MM.1S (cell line): ENCODE measurements at regions not wholly inside any gene's neighbourhood (a gene's known extent, or its start where the extent isn't known, plus 50 kb on each side); places are given as distances from the start of the nearest gene placed in this dataset.

Experiments
- DNase-seq: peaks from one replicate; pipeline ENCODE4 v3.0.0-alpha.2; 2015
- H2AFZ ChIP-seq: fragments of 300-600 bp; sonication (generic); 2 replicates; pipeline ENCODE4 v1.6.0; 2016; ENCODE audit warnings: antibody characterized with exemption, low read length
- H3F3A ChIP-seq: fragments of 300-600 bp; sonication (generic); 2 replicates; pipeline ENCODE4 v1.6.1; 2016; ENCODE audit warnings: mild to moderate bottlenecking, antibody characterized with exemption, low read length, moderate library complexity, mixed read lengths; ENCODE audit not compliant: insufficient read depth
- H3K27ac ChIP-seq: fragments of 300-600 bp; sonication (generic); 2 replicates; pipeline ENCODE4 v1.5.1; 2016; ENCODE audit warnings: mild to moderate bottlenecking, low read length
- H3K27me3 ChIP-seq: fragments of 300-600 bp; sonication (generic); replicated peaks from 2 replicates; pipeline ENCODE4 v1.6.0; 2016; ENCODE audit warnings: low read length; ENCODE audit not compliant: insufficient read depth
- H3K36me3 ChIP-seq: fragments of 300-600 bp; sonication (generic); replicated peaks from 2 replicates; pipeline ENCODE4 v1.6.1; 2016; ENCODE audit warnings: mild to moderate bottlenecking, low read length, mixed read lengths; ENCODE audit not compliant: insufficient read depth
- H3K4me1 ChIP-seq: fragments of 300-600 bp; sonication (generic); 2 replicates; pipeline ENCODE4 v1.6.1; 2016; ENCODE audit warnings: low read length, mixed read lengths
- H3K4me2 ChIP-seq: fragments of 300-600 bp; sonication (generic); 2 replicates; pipeline ENCODE4 v1.6.0; 2016; ENCODE audit warnings: low read depth, low read length
- H3K4me3 ChIP-seq: fragments of 300-600 bp; sonication (generic); 2 replicates; pipeline ENCODE4 v1.5.1; 2016; ENCODE audit warnings: low read length, mixed read lengths
- H3K79me2 ChIP-seq: fragments of 300-600 bp; sonication (generic); 2 replicates; pipeline ENCODE4 v1.6.1; 2016; ENCODE audit warnings: mixed run types, low read length, mixed read lengths
- H3K9ac ChIP-seq: fragments of 300-600 bp; sonication (generic); 2 replicates; pipeline ENCODE4 v1.6.1; 2016; ENCODE audit warnings: low read length, mixed read lengths
- H3K9me2 ChIP-seq: fragments of 300-600 bp; sonication (generic); replicated peaks from 2 replicates; pipeline ENCODE4 v1.6.1; 2016; ENCODE audit warnings: mild to moderate bottlenecking, low read length, mixed read lengths; ENCODE audit not compliant: insufficient read depth
- H3K9me3 ChIP-seq: fragments of 300-600 bp; sonication (generic); replicated peaks from 2 replicates; pipeline ENCODE4 v1.6.1; 2016; ENCODE audit warnings: mild to moderate bottlenecking, low read length, mixed read lengths; ENCODE audit not compliant: insufficient read depth
- H4K20me1 ChIP-seq: fragments of 300-600 bp; sonication (generic); 2 replicates; pipeline ENCODE4 v1.6.1; 2016; ENCODE audit warnings: mild to moderate bottlenecking, low read length, moderate library complexity, mixed read lengths; ENCODE audit not compliant: insufficient read depth
- EZH2 ChIP-seq: fragments of 300-600 bp; sonication (generic); optimal IDR thresholded peaks from 2 replicates; pipeline ENCODE3; 2017; ENCODE audit warnings: low read depth, mild to moderate bottlenecking, antibody characterized with exemption, low read length, mixed read lengths
- EZH2phosphoT487 ChIP-seq: fragments of 300-600 bp; sonication (generic); IDR thresholded peaks from 2 replicates; pipeline ENCODE4 v1.6.1; 2018; ENCODE audit warnings: antibody characterized with exemption, low read length
- TF ChIP-seq, protein P1 (sequence below): fragments of 300-600 bp; sonication (generic); IDR thresholded peaks from 2 replicates; pipeline ENCODE4 v1.5.1; 2016; ENCODE audit warnings: antibody characterized with exemption, low read length, mixed read lengths

DNA sequence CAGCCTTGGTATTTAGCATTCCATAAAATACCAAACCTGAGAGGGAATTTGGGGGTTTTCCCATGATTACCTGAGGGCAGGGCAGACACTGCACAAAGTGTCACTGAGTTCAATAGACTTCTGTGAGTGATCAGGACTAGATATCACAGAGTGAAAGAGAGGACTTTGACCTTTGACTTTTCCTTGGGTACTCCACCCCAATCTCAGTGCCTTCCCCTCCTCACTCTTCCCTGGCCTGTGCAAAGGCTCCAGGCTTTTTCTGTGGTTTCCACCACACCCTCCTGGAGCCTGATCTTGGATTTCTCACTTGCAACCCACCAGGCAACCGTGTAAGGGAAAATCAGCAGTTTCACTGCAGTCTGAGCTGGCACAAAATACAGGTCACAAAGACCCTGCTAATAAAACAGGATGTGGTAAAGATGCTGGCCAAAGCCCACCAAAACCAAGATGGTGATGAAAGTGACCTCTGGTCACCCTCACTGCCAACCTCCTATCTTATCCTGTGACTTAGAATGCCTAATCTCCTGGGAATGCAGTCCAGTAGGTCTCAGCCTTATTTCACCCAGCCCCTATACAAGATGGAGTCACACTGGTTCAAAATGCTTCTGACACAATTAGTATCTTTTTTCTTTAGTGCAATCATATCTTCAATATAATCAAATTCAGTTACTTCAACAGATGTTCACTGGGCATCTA, 64.0 kb downstream of the BOD1L2 start:
- DNase-seq = peak; percentile 11
- no peaks in the 10 kb centered on the region for H3K79me2 ChIP-seq
- H3K4me1 ChIP-seq = peaks cover 36% of the 10 kb centered on the region
- no peaks in the 10 kb centered on the region for H3K27me3 ChIP-seq
- H3K9ac ChIP-seq = peak overlapping the region; percentile 66
- H3K36me3 ChIP-seq = no peaks in the 10 kb centered on the region
- peak overlapping the region; percentile 61 for H3K4me3 ChIP-seq
- H4K20me1 ChIP-seq = no peaks in the 10 kb centered on the region
- no peaks in the 10 kb centered on the region for H3K9me3 ChIP-seq
- H3K27ac ChIP-seq = peak overlapping the region; percentile 89
- peaks cover 24% of the 10 kb centered on the region for H3F3A ChIP-seq
- H3K4me2 ChIP-seq = peak overlapping the region; percentile 98
- H2AFZ ChIP-seq = peak overlapping the region; percentile 32
- TF ChIP-seq EZH2phosphoT487 (no peak), EZH2 (no peak)
- TF ChIP-seq, protein P1, sequence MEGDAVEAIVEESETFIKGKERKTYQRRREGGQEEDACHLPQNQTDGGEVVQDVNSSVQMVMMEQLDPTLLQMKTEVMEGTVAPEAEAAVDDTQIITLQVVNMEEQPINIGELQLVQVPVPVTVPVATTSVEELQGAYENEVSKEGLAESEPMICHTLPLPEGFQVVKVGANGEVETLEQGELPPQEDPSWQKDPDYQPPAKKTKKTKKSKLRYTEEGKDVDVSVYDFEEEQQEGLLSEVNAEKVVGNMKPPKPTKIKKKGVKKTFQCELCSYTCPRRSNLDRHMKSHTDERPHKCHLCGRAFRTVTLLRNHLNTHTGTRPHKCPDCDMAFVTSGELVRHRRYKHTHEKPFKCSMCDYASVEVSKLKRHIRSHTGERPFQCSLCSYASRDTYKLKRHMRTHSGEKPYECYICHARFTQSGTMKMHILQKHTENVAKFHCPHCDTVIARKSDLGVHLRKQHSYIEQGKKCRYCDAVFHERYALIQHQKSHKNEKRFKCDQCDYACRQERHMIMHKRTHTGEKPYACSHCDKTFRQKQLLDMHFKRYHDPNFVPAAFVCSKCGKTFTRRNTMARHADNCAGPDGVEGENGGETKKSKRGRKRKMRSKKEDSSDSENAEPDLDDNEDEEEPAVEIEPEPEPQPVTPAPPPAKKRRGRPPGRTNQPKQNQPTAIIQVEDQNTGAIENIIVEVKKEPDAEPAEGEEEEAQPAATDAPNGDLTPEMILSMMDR = no peak
- H3K9me2 ChIP-seq = no peaks in the 10 kb centered on the region

DNA sequence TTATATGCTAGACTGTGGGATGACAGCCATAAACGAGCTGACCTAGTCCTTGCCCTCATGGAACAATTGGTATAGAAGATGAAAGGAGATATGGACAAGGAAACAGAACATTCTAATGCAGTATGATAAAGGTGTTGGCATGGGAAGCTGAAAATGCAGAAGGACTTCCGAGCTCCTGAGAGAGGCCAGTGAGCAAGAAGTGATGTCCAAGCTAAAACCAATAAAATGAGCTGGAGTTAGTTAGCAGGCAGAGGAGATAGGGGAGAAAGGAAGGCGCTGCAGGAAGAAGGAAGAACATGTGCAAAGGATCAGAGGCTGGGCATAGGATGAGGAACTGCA, 64.5 kb downstream of the BOD1L2 start:
- no peaks in the 10 kb centered on the region for H3K27me3 ChIP-seq
- no peaks in the 10 kb centered on the region for H4K20me1 ChIP-seq
- H3K9me3 ChIP-seq = no peaks in the 10 kb centered on the region
- H3K4me3 ChIP-seq = no peak overlapping the region
- DNase-seq = no peak
- H3K27ac ChIP-seq = peak overlapping the region; percentile 89; the same call in 1 of the 2 replicates
- H3K36me3 ChIP-seq = no peaks in the 10 kb centered on the region
- peaks cover 36% of the 10 kb centered on the region for H3K4me1 ChIP-seq
- H3K4me2 ChIP-seq = peak overlapping the region; percentile 98; the same call in 1 of the 2 replicates
- no peak overlapping the region for H2AFZ ChIP-seq
- no peaks in the 10 kb centered on the region for H3K79me2 ChIP-seq
- H3K9me2 ChIP-seq = no peaks in the 10 kb centered on the region
- H3K9ac ChIP-seq = no peak overlapping the region
- peaks cover 24% of the 10 kb centered on the region for H3F3A ChIP-seq
- TF ChIP-seq, protein P1 = no peak
- TF ChIP-seq EZH2phosphoT487 (no peak), EZH2 (no peak)

DNA sequence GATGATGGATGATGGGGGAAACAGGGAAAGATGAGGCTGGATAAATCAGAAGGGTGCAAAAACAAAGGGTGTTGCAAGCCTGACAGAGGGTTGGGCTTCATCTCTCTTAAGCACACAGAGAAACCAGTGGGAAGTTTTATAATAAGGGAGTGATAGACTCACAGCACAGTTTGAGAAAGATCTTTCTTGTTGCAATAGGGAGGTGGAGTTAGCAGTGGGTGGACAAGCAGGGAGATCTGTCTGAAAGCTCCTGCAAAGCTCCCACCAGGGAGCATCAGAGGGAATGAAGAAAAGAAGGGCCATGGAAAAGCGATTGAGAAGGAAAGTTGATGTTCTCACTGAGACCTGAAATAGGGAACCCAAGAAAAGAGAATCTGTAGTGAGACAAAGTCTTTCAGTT, 64.9 kb downstream of the BOD1L2 start:
- DNase-seq = no peak
- Histone ChIP-seq H3K9me2 (no peaks in the 10 kb centered on the region), H3K9ac (no peak overlapping the region), H2AFZ (no peak overlapping the region), H3K9me3 (no peaks in the 10 kb centered on the region), H3K79me2 (no peaks in the 10 kb centered on the region), H4K20me1 (no peaks in the 10 kb centered on the region), H3K4me1 (peaks cover 36% of the 10 kb centered on the region), H3K36me3 (no peaks in the 10 kb centered on the region), H3K4me3 (no peak overlapping the region), H3F3A (peaks cover 24% of the 10 kb centered on the region), H3K27me3 (no peaks in the 10 kb centered on the region), H3K4me2 (no peak overlapping the region; the same call in 1 of the 2 replicates), H3K27ac (no peak overlapping the region)
- TF ChIP-seq, protein P1 = no peak
- TF ChIP-seq EZH2phosphoT487 (no peak), EZH2 (no peak)
